MM.1S (cell line): ENCODE measurements at regions not wholly inside any gene's neighbourhood (a gene's known extent, or its start where the extent isn't known, plus 50 kb on each side); places are given as distances from the start of the nearest gene placed in this dataset.

Experiments
- CTCF ChIP-seq: fragments of 300-600 bp; sonication (generic); IDR thresholded peaks from 2 replicates; pipeline ENCODE4 v1.5.1; 2016; ENCODE audit warnings: antibody characterized with exemption, low read length, mixed read lengths
- EZH2 ChIP-seq: fragments of 300-600 bp; sonication (generic); optimal IDR thresholded peaks from 2 replicates; pipeline ENCODE3; 2017; ENCODE audit warnings: low read depth, mild to moderate bottlenecking, antibody characterized with exemption, low read length, mixed read lengths

- TF ChIP-seq EZH2 (no peak), CTCF (no peak)
Observed at GRCh38 chr18:78675231-78675630, 304.4 kb upstream of the SALL3 start.
